HS-27A (cell line): ENCODE measurements at regions not wholly inside any gene's neighbourhood (a gene's known extent, or its start where the extent isn't known, plus 50 kb on each side); places are given as distances from the start of the nearest gene placed in this dataset.
"Not testable (repeated sequence)": the region's sequence is repeated elsewhere in the genome, so short reads cannot be mapped to it uniquely, and the experiment has no call there.

Experiments
- DNase-seq: peaks from one replicate; pipeline ENCODE4 v3.0.0-alpha.2; 2012; ENCODE audit warnings: low read depth, missing footprints

GRCh38 chr13:82187227-82187626 lies 1695.0 kb downstream of the SLITRK1 start:
- no peak for DNase-seq

- no peak for DNase-seq
These were observed 1705.5 kb downstream of the SLITRK1 start for GRCh38 chr13:82176751-82177150.

GRCh38 chr13:82165396-82166174 lies 1716.7 kb downstream of the SLITRK1 start:
- DNase-seq, result no peak

GRCh38 chr13:82164780-82165395 lies 1717.4 kb downstream of the SLITRK1 start:
- DNase-seq, result not testable (repeated sequence)

GRCh38 chr13:82147526-82147925 lies 1734.7 kb downstream of the SLITRK1 start:
- DNase-seq, result no peak

- no peak for DNase-seq
These were observed 1745.4 kb downstream of the SLITRK1 start for GRCh38 chr13:82136880-82137279.

- no peak for DNase-seq
These were observed 1753.0 kb downstream of the SLITRK1 start for GRCh38 chr13:82129281-82129680.

GRCh38 chr13:82118589-82118988 lies 1763.7 kb downstream of the SLITRK1 start:
- DNase-seq, result no peak

GRCh38 chr13:82116422-82116989 lies 1765.8 kb downstream of the SLITRK1 start:
- no peak for DNase-seq

GRCh38 chr13:82115391-82115790 lies 1766.9 kb downstream of the SLITRK1 start:
- DNase-seq, result no peak

- no peak for DNase-seq
These were observed 1755.3 kb upstream of the SPRY2 start for GRCh38 chr13:82096256-82096655.

- DNase-seq, result no peak
These were observed 1751.4 kb upstream of the SPRY2 start for GRCh38 chr13:82092312-82092711.

GRCh38 chr13:82088781-82089180 lies 1747.9 kb upstream of the SPRY2 start:
- no peak for DNase-seq

GRCh38 chr13:82076496-82076895 lies 1735.6 kb upstream of the SPRY2 start:
- DNase-seq, result no peak

- no peak for DNase-seq
These were observed 1729.5 kb upstream of the SPRY2 start for GRCh38 chr13:82070416-82070815.

- DNase-seq, result no peak
These were observed 1721.8 kb upstream of the SPRY2 start for GRCh38 chr13:82062772-82063171.

GRCh38 chr13:82058364-82058763 lies 1717.4 kb upstream of the SPRY2 start:
- DNase-seq, result no peak

- DNase-seq, result not testable (repeated sequence)
These were observed 1704.4 kb upstream of the SPRY2 start for GRCh38 chr13:82045316-82045715.

GRCh38 chr13:82036602-82037001 lies 1695.7 kb upstream of the SPRY2 start:
- no peak for DNase-seq

GRCh38 chr13:82011355-82011754 lies 1670.4 kb upstream of the SPRY2 start:
- DNase-seq, result no peak

- DNase-seq, result no peak
These were observed 1669.9 kb upstream of the SPRY2 start for GRCh38 chr13:82010780-82011179.

GRCh38 chr13:82002710-82003109 lies 1661.8 kb upstream of the SPRY2 start:
- DNase-seq, result no peak

- no peak for DNase-seq
These were observed 1654.4 kb upstream of the SPRY2 start for GRCh38 chr13:81995316-81995715.
